GM21390 (cell line): ENCODE measurements at regions not wholly inside any gene's neighbourhood (a gene's known extent, or its start where the extent isn't known, plus 50 kb on each side); places are given as distances from the start of the nearest gene placed in this dataset.
"Not testable (repeated sequence)": the region's sequence is repeated elsewhere in the genome, so short reads cannot be mapped to it uniquely, and the experiment has no call there.

Experiments used
- ATAC-seq: cut with Tn5 transposase; IDR thresholded peaks from one replicate; pipeline ENCODE4 v1.9.1; 2021; ENCODE audit not compliant: unreplicated experiment

- ATAC-seq: no peak
Measured at GRCh38 chr13:59437544-59438301, 726.0 kb downstream of the DIAPH3 start.

GRCh38 chr13:59439776-59440428, 723.8 kb downstream of the DIAPH3 start:
- ATAC-seq: no peak

- not testable (repeated sequence) for ATAC-seq
Measured at GRCh38 chr13:59441068-59441467, 722.7 kb downstream of the DIAPH3 start.

- no peak for ATAC-seq
Measured at GRCh38 chr13:59441596-59442280, 722.0 kb downstream of the DIAPH3 start.

- no peak for ATAC-seq
Measured at GRCh38 chr13:59442461-59442860, 721.3 kb downstream of the DIAPH3 start.

GRCh38 chr13:59442944-59443486, 720.7 kb downstream of the DIAPH3 start:
- ATAC-seq: no peak

- ATAC-seq: no peak
Measured at GRCh38 chr13:59444210-59444857, 719.4 kb downstream of the DIAPH3 start.

- ATAC-seq: no peak
Measured at GRCh38 chr13:59445812-59446211, 717.9 kb downstream of the DIAPH3 start.

GRCh38 chr13:59446391-59446790, 717.3 kb downstream of the DIAPH3 start:
- ATAC-seq: no peak

GRCh38 chr13:59447031-59447430, 716.7 kb downstream of the DIAPH3 start:
- ATAC-seq: no peak

GRCh38 chr13:59447846-59448620, 715.7 kb downstream of the DIAPH3 start:
- no peak for ATAC-seq

- no peak for ATAC-seq
Measured at GRCh38 chr13:59449750-59450149, 714.0 kb downstream of the DIAPH3 start.

- ATAC-seq: no peak
Measured at GRCh38 chr13:59450229-59450628, 713.5 kb downstream of the DIAPH3 start.

- ATAC-seq: no peak
Measured at GRCh38 chr13:59451236-59451635, 712.5 kb downstream of the DIAPH3 start.

GRCh38 chr13:59452189-59452890, 711.4 kb downstream of the DIAPH3 start:
- no peak for ATAC-seq

- no peak for ATAC-seq
Measured at GRCh38 chr13:59458908-59459579, 704.7 kb downstream of the DIAPH3 start.

GRCh38 chr13:59459972-59460371, 703.8 kb downstream of the DIAPH3 start:
- no peak for ATAC-seq

- ATAC-seq: no peak
Measured at GRCh38 chr13:59461411-59461810, 702.3 kb downstream of the DIAPH3 start.

- no peak for ATAC-seq
Measured at GRCh38 chr13:59463023-59463422, 700.7 kb downstream of the DIAPH3 start.
